ENCODE measurements at regions not wholly inside any gene's neighbourhood (a gene's known extent, or its start where the extent isn't known, plus 50 kb on each side); places are given as distances from the start of the nearest gene placed in this dataset.

- dilution Hi-C loops (cut with HindIII; ENCODE audit: low sequenced_read_pairs, unreplicated experiment): no loop called here
These were observed 757.8 kb upstream of the HS3ST1 start for GRCh38 chr4:12186526-12186925.

More at GRCh38 chr4:12186526-12186925, 757.8 kb upstream of the HS3ST1 start:
- Histone ChIP-seq H2BK15ac (ENCODE audit: low read depth, low read length) (no peak overlapping the region), H3K36me3 (ENCODE audit: control insufficient read depth, insufficient read depth, low read length) (no peaks in the 10 kb centered on the region), H3K27me3 (ENCODE audit: control insufficient read depth, insufficient read depth, low read length) (no peaks in the 10 kb centered on the region), H3K4me3 (ENCODE audit: insufficient read depth, low read depth, low read length) (no peak overlapping the region), H3K14ac (replicated peaks; ENCODE audit: low read depth, low read length) (no peak overlapping the region), H3K9ac (ENCODE audit: low read depth, low read length) (no peak overlapping the region), H3K4me2 (ENCODE audit: low read depth, low read length) (no peak overlapping the region), H4K91ac (ENCODE audit: insufficient read depth, low read depth, low read length) (no peak overlapping the region), H3K79me1 (ENCODE audit: low read depth in 1 of 2, low read length in 2 of 2) (no peaks in the 10 kb centered on the region), H2AK5ac (ENCODE audit: low read depth, low read length) (no peak overlapping the region), H4K20me1 (ENCODE audit: insufficient read depth, low read length) (no peaks in the 10 kb centered on the region), H2BK120ac (ENCODE audit: low read depth, low read length) (no peak overlapping the region), H3K4ac (ENCODE audit: low read depth, low read length) (no peak overlapping the region), H2BK20ac (ENCODE audit: low read depth, low read length) (no peak overlapping the region), H2AFZ (replicated peaks; ENCODE audit: low read length, poor library complexity) (no peak overlapping the region), H2AK9ac (replicated peaks; ENCODE audit: low read depth, low read length, poor library complexity) (no peak overlapping the region), H3K23ac (ENCODE audit: low read depth, low read length) (no peak overlapping the region), H3K27ac (ENCODE audit: insufficient read depth, low read length) (no peak overlapping the region), H3K56ac (ENCODE audit: extremely low read depth, insufficient read depth, low read length) (no peak overlapping the region), H3K9me3 (ENCODE audit: control insufficient read depth, insufficient read depth, low read length) (peaks cover 7% of the 10 kb centered on the region; the same call in 1 of the 2 replicates), H3K18ac (ENCODE audit: low read depth, low read length) (no peak overlapping the region), H2BK5ac (ENCODE audit: low read depth, low read length, poor library complexity, severe bottlenecking) (no peak overlapping the region), H3K4me1 (ENCODE audit: control insufficient read depth, insufficient read depth, low read length) (no peaks in the 10 kb centered on the region), H4K5ac (ENCODE audit: low read depth, low read length) (no peak overlapping the region), H4K8ac (ENCODE audit: low read depth in 2 of 2, low read length in 2 of 2) (no peak overlapping the region), H3K9me1 (ENCODE audit: insufficient read depth, low read length) (no peaks in the 10 kb centered on the region)
- BruUV-seq (replicated peaks): no TSS peak
- CTCF ChIA-PET: interaction anchor here (0.6 kb wide), 1 partner anchor 23 kb away, joined by 3 read pairs; no protein-coding TSS in a partner anchor
- no peak for DNase-seq
- no peak for ATAC-seq (ENCODE audit: low read depth)
- TF ChIP-seq MAFK (IDR thresholded peaks at IDR 0.05; ENCODE audit: low read depth, low read length) (no peak), FOS (IDR thresholded peaks at IDR 0.05; ENCODE audit: low read depth, low read length) (no peak), RCOR1 (IDR thresholded peaks at IDR 0.05; ENCODE audit: insufficient replicate concordance, low read length) (no peak), CTCF (conservative IDR thresholded peaks at IDR 0.05; ENCODE audit: low read depth, low read length) (no peak), MXI1 (IDR thresholded peaks at IDR 0.05; ENCODE audit: borderline replicate concordance, low read depth, low read length) (no peak), SMC3 (IDR thresholded peaks at IDR 0.05; ENCODE audit: low read depth, low read length) (no peak), POLR2A (IDR thresholded peaks at IDR 0.05; ENCODE audit: low read depth, low read length) (no peak), CEBPB (IDR thresholded peaks at IDR 0.05; ENCODE audit: low read depth, low read length) (no peak), BHLHE40 (IDR thresholded peaks at IDR 0.05; ENCODE audit: low read depth, low read length) (no peak), ELK1 (IDR thresholded peaks at IDR 0.05; ENCODE audit: borderline replicate concordance, low read depth, low read length) (no peak), CHD1 (IDR thresholded peaks at IDR 0.05; ENCODE audit: low read depth, low read length) (no peak), NFE2L2 (IDR thresholded peaks at IDR 0.05; ENCODE audit: low read depth, low read length) (no peak), USF2 (IDR thresholded peaks at IDR 0.05; ENCODE audit: low read depth, low read length) (no peak), RAD21 (IDR thresholded peaks at IDR 0.05; ENCODE audit: low read length) (no peak), MAZ (IDR thresholded peaks at IDR 0.05; ENCODE audit: borderline replicate concordance, low read depth, low read length) (no peak), RFX5 (IDR thresholded peaks at IDR 0.05; ENCODE audit: low read depth, low read length) (no peak)
- in situ Hi-C loops (cut with MboI; ENCODE audit: low sequenced_read_pairs): no loop called here
- POLR2A ChIA-PET (ENCODE audit: unreplicated experiment): no interaction called here
- WGBS, 2 experiments (ENCODE audit: extremely low coverage in 2 of 2, insufficient read length in 1 of 2): no CpG with 5 or more reads among the region's 2 CpGs
- intact Hi-C loops (cut with micrococcal nuclease): no loop called here
